ENCODE measurements at regions not wholly inside any gene's neighbourhood (a gene's known extent, or its start where the extent isn't known, plus 50 kb on each side); places are given as distances from the start of the nearest gene placed in this dataset.

DNA sequence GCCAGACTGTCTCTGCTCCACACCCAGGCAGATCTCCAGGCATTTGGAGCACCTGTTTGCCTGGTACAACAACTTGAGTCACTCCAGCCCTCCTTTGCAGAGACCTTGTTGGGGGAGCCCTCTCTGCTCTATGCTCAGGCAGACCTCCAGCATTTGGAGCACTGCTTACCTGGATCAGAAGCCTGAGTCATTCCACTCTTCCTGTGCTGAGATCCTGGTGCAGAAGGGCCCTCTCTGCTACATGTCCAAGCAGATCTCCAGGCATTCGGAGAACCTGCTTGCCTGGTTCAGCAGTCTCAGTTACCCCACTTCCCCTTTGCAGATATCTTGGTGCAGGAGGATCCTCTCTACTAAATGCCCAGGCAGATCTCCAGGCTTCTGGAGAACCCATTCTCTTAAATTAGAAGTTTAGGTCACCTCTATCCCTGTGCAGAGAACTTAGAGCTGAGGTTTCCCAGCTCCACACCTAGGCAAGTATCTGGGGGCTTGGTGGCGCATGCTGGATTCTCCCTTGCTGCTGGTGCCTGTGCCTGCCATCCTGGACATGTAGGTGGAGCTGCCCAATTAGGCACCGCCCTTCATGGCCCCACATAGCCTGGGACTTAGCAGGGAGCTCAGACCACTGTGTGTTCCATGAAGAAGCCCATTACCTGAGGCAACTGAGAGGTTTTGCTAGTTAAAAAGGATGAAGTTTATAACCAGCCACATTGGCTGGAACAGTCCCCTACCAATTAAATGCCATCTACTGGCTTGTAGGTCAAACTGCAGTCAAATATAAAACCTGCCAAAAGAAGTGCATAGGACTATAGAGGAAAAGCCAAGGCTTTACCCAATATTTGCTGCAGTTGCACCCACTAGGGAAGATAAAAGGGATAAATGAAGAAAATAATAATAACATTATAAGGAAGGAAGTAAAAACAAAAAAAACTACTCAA lies 97.6 kb upstream of the SLITRK6 start:
- Histone ChIP-seq H3K9me3 (ENCODE audit: control insufficient read depth, insufficient read depth, low read depth, low read length) (no peaks in the 10 kb centered on the region), H3K27ac (ENCODE audit: low read length) (no peak overlapping the region), H3K4me1 (ENCODE audit: control insufficient read depth, insufficient read depth, low read length) (no peaks in the 10 kb centered on the region), H3K4me3 (ENCODE audit: low read depth in 2 of 2, low read length in 2 of 2) (no peak overlapping the region), H3K36me3 (ENCODE audit: control insufficient read depth, insufficient read depth, low read length) (no peaks in the 10 kb centered on the region), H3K27me3 (ENCODE audit: control insufficient read depth, insufficient read depth, low read length) (no peaks in the 10 kb centered on the region)
- intact Hi-C loops (cut with micrococcal nuclease; ENCODE audit: unreplicated experiment) (no loop called here), in situ Hi-C loops (cut with HindIII; ENCODE audit: low pct_unique_long_range_greater_than_20kb, low sequenced_read_pairs) (no loop called here)
- DNase-seq (ENCODE audit: low read depth, low spot score), result no peak
- CTCF ChIA-PET, result no interaction called here
- TF ChIP-seq CTCF (IDR thresholded peaks at IDR 0.05) (no peak; the same call in 1 of the 2 replicates), SIN3A (IDR thresholded peaks at IDR 0.05; ENCODE audit: borderline replicate concordance, insufficient read depth, low read depth, low read length) (no peak), TCF7L2 (IDR thresholded peaks at IDR 0.05; ENCODE audit: low read depth, low read length) (no peak), REST (IDR thresholded peaks at IDR 0.05; ENCODE audit: insufficient read depth in 1 of 2, low read depth in 2 of 2, low read length in 1 of 2) (no peak), POLR2AphosphoS5 (IDR thresholded peaks at IDR 0.05; ENCODE audit: low read depth, low read length) (no peak)
- POLR2A ChIA-PET, result no interaction called here
- ATAC-seq, result no peak
- no TSS peak for BruUV-seq (replicated peaks)

DNA sequence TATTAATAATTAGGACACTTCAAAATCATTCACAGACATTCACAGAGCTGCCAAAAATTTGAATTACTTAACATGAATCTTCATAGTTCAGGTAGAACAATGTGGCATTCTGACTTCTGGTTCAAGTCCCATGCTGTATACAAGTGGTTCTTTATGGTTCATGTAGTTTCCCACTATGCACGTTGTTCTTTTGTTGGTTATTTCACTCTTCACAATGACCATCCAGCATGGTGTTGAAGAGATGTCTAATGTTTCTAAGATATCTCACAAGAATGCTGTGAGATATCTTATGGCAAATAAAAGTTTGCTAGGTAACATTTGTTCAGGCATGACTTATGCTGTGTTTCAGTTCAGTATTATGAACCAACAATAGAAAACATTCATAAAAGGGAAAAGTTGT lies 88.2 kb upstream of the SLITRK6 start:
- no peak for TF ChIP-seq SIN3A (IDR thresholded peaks at IDR 0.05; ENCODE audit: borderline replicate concordance, insufficient read depth, low read depth, low read length)
- TF ChIP-seq REST (IDR thresholded peaks at IDR 0.05; ENCODE audit: insufficient read depth in 1 of 2, low read depth in 2 of 2, low read length in 1 of 2), result no peak
- TF ChIP-seq POLR2AphosphoS5 (IDR thresholded peaks at IDR 0.05; ENCODE audit: low read depth, low read length), result no peak
- TF ChIP-seq TCF7L2 (IDR thresholded peaks at IDR 0.05; ENCODE audit: low read depth, low read length), result no peak
- no peak for TF ChIP-seq CTCF (IDR thresholded peaks at IDR 0.05)
- in situ Hi-C loops (cut with HindIII; ENCODE audit: low pct_unique_long_range_greater_than_20kb, low sequenced_read_pairs) (no loop called here), intact Hi-C loops (cut with micrococcal nuclease; ENCODE audit: unreplicated experiment) (no loop called here)
- ChIA-PET POLR2A (no interaction called here), CTCF (no interaction called here)
- no peak for ATAC-seq
- Histone ChIP-seq H3K4me3 (ENCODE audit: low read depth in 2 of 2, low read length in 2 of 2) (no peak overlapping the region), H3K36me3 (ENCODE audit: control insufficient read depth, insufficient read depth, low read length) (no peaks in the 10 kb centered on the region), H3K4me1 (ENCODE audit: control insufficient read depth, insufficient read depth, low read length) (no peaks in the 10 kb centered on the region), H3K9me3 (ENCODE audit: control insufficient read depth, insufficient read depth, low read depth, low read length) (no peaks in the 10 kb centered on the region), H3K27ac (ENCODE audit: low read length) (no peak overlapping the region), H3K27me3 (ENCODE audit: control insufficient read depth, insufficient read depth, low read length) (no peaks in the 10 kb centered on the region)
- BruUV-seq (replicated peaks), result no TSS peak
- DNase-seq (ENCODE audit: low read depth, low spot score), result no peak
